IPS-15b (cell line): ENCODE measurements at regions not wholly inside any gene's neighbourhood (a gene's known extent, or its start where the extent isn't known, plus 50 kb on each side); places are given as distances from the start of the nearest gene placed in this dataset.
"Not testable (repeated sequence)": the region's sequence is repeated elsewhere in the genome, so short reads cannot be mapped to it uniquely, and the experiment has no call there.

Experiments
- H3K27me3 ChIP-seq: one replicate; pipeline ENCODE4 v1.6.1; 2013; ENCODE audit warnings: low read length; ENCODE audit not compliant: control insufficient read depth, insufficient read depth
- H3K36me3 ChIP-seq: one replicate; pipeline ENCODE4 v1.6.1; 2013; ENCODE audit warnings: low read length; ENCODE audit not compliant: control insufficient read depth, insufficient read depth
- H3K4me1 ChIP-seq: one replicate; pipeline ENCODE4 v1.6.1; 2013; ENCODE audit warnings: mild to moderate bottlenecking, low read length; ENCODE audit not compliant: control insufficient read depth, insufficient read depth
- H3K4me3 ChIP-seq: one replicate; pipeline ENCODE4 v1.5.1; 2013; ENCODE audit warnings: low read depth, low read length
- H3K9ac ChIP-seq: one replicate; pipeline ENCODE4 v1.6.1; 2013; ENCODE audit warnings: low read depth, mild to moderate bottlenecking, low read length
- H3K9me3 ChIP-seq: one replicate; pipeline ENCODE4 v1.6.1; 2013; ENCODE audit warnings: mild to moderate bottlenecking, low read length; ENCODE audit not compliant: control insufficient read depth, insufficient read depth

GRCh38 chr11:134861490-134862104 is 449.6 kb upstream of the B3GAT1 start:
- no peak overlapping the region for H3K4me3 ChIP-seq
- H3K27me3 ChIP-seq = no peaks in the 10 kb centered on the region
- H3K9me3 ChIP-seq = no peaks in the 10 kb centered on the region
- no peaks in the 10 kb centered on the region for H3K4me1 ChIP-seq
- H3K36me3 ChIP-seq = no peaks in the 10 kb centered on the region
- H3K9ac ChIP-seq = no peak overlapping the region

GRCh38 chr11:134858783-134859480 is 446.9 kb upstream of the B3GAT1 start:
- Histone ChIP-seq H3K9ac (no peak overlapping the region), H3K27me3 (no peaks in the 10 kb centered on the region), H3K4me3 (no peak overlapping the region), H3K9me3 (no peaks in the 10 kb centered on the region), H3K36me3 (no peaks in the 10 kb centered on the region), H3K4me1 (no peaks in the 10 kb centered on the region)

GRCh38 chr11:134857035-134857434 is 445.0 kb upstream of the B3GAT1 start:
- H3K9ac ChIP-seq = no peak overlapping the region
- no peaks in the 10 kb centered on the region for H3K36me3 ChIP-seq
- H3K4me3 ChIP-seq = no peak overlapping the region
- H3K4me1 ChIP-seq = no peaks in the 10 kb centered on the region
- H3K27me3 ChIP-seq = no peaks in the 10 kb centered on the region
- H3K9me3 ChIP-seq = no peaks in the 10 kb centered on the region

GRCh38 chr11:134856056-134856971 is 444.3 kb upstream of the B3GAT1 start:
- Histone ChIP-seq H3K4me3 (no peak overlapping the region), H3K36me3 (no peaks in the 10 kb centered on the region), H3K9ac (no peak overlapping the region), H3K27me3 (no peaks in the 10 kb centered on the region), H3K9me3 (no peaks in the 10 kb centered on the region), H3K4me1 (peaks cover 2% of the 10 kb centered on the region)

GRCh38 chr11:134853992-134854991 is 442.2 kb upstream of the B3GAT1 start:
- Histone ChIP-seq H3K9me3 (no peaks in the 10 kb centered on the region), H3K4me1 (peaks cover 5% of the 10 kb centered on the region), H3K27me3 (no peaks in the 10 kb centered on the region), H3K9ac (no peak overlapping the region), H3K4me3 (no peak overlapping the region), H3K36me3 (no peaks in the 10 kb centered on the region)

GRCh38 chr11:134851503-134852224 is 439.6 kb upstream of the B3GAT1 start:
- H3K36me3 ChIP-seq, H3K4me1 ChIP-seq, H3K9me3 ChIP-seq, H3K27me3 ChIP-seq: not testable (repeated sequence)
- Histone ChIP-seq H3K9ac (peak overlapping the region; percentile 16), H3K4me3 (peak overlapping the region; percentile 55)

- H3K4me1 ChIP-seq = peaks cover 5% of the 10 kb centered on the region
- H3K9me3 ChIP-seq = no peaks in the 10 kb centered on the region
- no peaks in the 10 kb centered on the region for H3K27me3 ChIP-seq
- H3K9ac ChIP-seq = no peak overlapping the region
- no peak overlapping the region for H3K4me3 ChIP-seq
- H3K36me3 ChIP-seq = no peaks in the 10 kb centered on the region
These were observed 438.5 kb upstream of the B3GAT1 start for GRCh38 chr11:134850566-134850965.

- no peaks in the 10 kb centered on the region for H3K9me3 ChIP-seq
These were observed 437.8 kb upstream of the B3GAT1 start for GRCh38 chr11:134849833-134850232.

GRCh38 chr11:134847083-134847715 is 435.2 kb upstream of the B3GAT1 start:
- no peak overlapping the region for H3K4me3 ChIP-seq

More at GRCh38 chr11:134849833-134850232, 437.8 kb upstream of the B3GAT1 start:
- Histone ChIP-seq H3K4me1 (peaks cover 5% of the 10 kb centered on the region), H3K9ac (no peak overlapping the region), H3K27me3 (no peaks in the 10 kb centered on the region), H3K36me3 (no peaks in the 10 kb centered on the region), H3K4me3 (no peak overlapping the region)

GRCh38 chr11:134846328-134847082 is 434.5 kb upstream of the B3GAT1 start:
- no peaks in the 10 kb centered on the region for H3K9me3 ChIP-seq
- no peaks in the 10 kb centered on the region for H3K27me3 ChIP-seq
- no peak overlapping the region for H3K4me3 ChIP-seq
- no peaks in the 10 kb centered on the region for H3K36me3 ChIP-seq
- peaks cover 5% of the 10 kb centered on the region for H3K4me1 ChIP-seq
- no peak overlapping the region for H3K9ac ChIP-seq

More at GRCh38 chr11:134847083-134847715, 435.2 kb upstream of the B3GAT1 start:
- no peaks in the 10 kb centered on the region for H3K36me3 ChIP-seq
- no peaks in the 10 kb centered on the region for H3K27me3 ChIP-seq
- H3K9me3 ChIP-seq = no peaks in the 10 kb centered on the region
- H3K9ac ChIP-seq = no peak overlapping the region
- peaks cover 5% of the 10 kb centered on the region for H3K4me1 ChIP-seq
